Ascending aorta (tissue), 2 donors: ENCODE measurements at regions not wholly inside any gene's neighbourhood (a gene's known extent, or its start where the extent isn't known, plus 50 kb on each side); places are given as distances from the start of the nearest gene placed in this dataset.

Source experiments
- DNase-seq, 2 donors: peaks; one replicate each; pipeline ENCODE4 v3.0.0-alpha.2; 2019; ENCODE audit warnings: low spot score in 2 of 2
- H3K27ac ChIP-seq, 2 donors: fragments of 200-600 bp; sonication (generic); one replicate each; pipeline ENCODE4 v1.5.1; 2016 to 2017; ENCODE audit warnings: mild to moderate bottlenecking in 1 of 2
- H3K27me3 ChIP-seq: fragments of 200-600 bp; sonication (generic); one replicate; pipeline ENCODE4 v1.5.1; 2017
- H3K36me3 ChIP-seq, 2 donors: fragments of 200-600 bp; sonication (generic); one replicate each; pipeline ENCODE4 v1.5.1; 2016
- H3K4me1 ChIP-seq, 2 donors: fragments of 200-600 bp; sonication (generic); one replicate each; pipeline ENCODE4 v1.5.1; 2016 to 2017; ENCODE audit warnings: mild to moderate bottlenecking in 1 of 2
- H3K4me3 ChIP-seq, 2 donors: fragments of 200-600 bp; sonication (generic); one replicate each; pipeline ENCODE4 v1.5.1; 2016 to 2017; ENCODE audit warnings: mild to moderate bottlenecking in 1 of 2
- H3K9me3 ChIP-seq, 2 donors: fragments of 200-600 bp; sonication (generic); one replicate each; pipeline ENCODE4 v1.5.1; 2016
- intact Hi-C: fragments of 100-400 bp; cut with DNase I; formaldehyde crosslinking; loops from one replicate; pipeline ENCODE4 v1.15.1; 2023
- TF ChIP-seq, protein P1 (sequence below), 3 experiments: fragments of 200-600 bp in 2 of 3; fragments of 450-650 bp in 1 of 3; sonication (generic) in 2 of 3; IDR thresholded peaks; one replicate each; pipeline ENCODE4 v1.5.1; 2016 to 2019; ENCODE audit warnings: antibody characterized with exemption in 3 of 3, mild to moderate bottlenecking in 1 of 3, moderate library complexity in 1 of 3

GRCh38 chr10:91076991-91077548 is 143.4 kb upstream of the PCGF5 start:
- Histone ChIP-seq H3K36me3 (no peaks in the 10 kb centered on the region), H3K27me3 (no peaks in the 10 kb centered on the region), H3K9me3 (no peaks in the 10 kb centered on the region), H3K4me3 (peak overlapping the region in 1 of 2 donors; percentile 34), H3K27ac (peak overlapping the region; percentile 83 to 93), H3K4me1 (peaks cover 11 to 24% of the 10 kb centered on the region in 2 donors)
- intact Hi-C loops: loop anchor here (2.0 to 5.0 kb wide), 2 partner anchors 70 to 86 kb away; no protein-coding TSS in a partner anchor
- TF ChIP-seq, protein P1, sequence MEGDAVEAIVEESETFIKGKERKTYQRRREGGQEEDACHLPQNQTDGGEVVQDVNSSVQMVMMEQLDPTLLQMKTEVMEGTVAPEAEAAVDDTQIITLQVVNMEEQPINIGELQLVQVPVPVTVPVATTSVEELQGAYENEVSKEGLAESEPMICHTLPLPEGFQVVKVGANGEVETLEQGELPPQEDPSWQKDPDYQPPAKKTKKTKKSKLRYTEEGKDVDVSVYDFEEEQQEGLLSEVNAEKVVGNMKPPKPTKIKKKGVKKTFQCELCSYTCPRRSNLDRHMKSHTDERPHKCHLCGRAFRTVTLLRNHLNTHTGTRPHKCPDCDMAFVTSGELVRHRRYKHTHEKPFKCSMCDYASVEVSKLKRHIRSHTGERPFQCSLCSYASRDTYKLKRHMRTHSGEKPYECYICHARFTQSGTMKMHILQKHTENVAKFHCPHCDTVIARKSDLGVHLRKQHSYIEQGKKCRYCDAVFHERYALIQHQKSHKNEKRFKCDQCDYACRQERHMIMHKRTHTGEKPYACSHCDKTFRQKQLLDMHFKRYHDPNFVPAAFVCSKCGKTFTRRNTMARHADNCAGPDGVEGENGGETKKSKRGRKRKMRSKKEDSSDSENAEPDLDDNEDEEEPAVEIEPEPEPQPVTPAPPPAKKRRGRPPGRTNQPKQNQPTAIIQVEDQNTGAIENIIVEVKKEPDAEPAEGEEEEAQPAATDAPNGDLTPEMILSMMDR (IDR thresholded peaks at IDR 0.05): no peak
- DNase-seq: no peak

GRCh38 chr10:91077549-91078071 is 142.9 kb upstream of the PCGF5 start:
- Histone ChIP-seq H3K9me3 (no peaks in the 10 kb centered on the region), H3K27me3 (no peaks in the 10 kb centered on the region), H3K4me3 (peak overlapping the region in 1 of 2 donors; percentile 34), H3K36me3 (no peaks in the 10 kb centered on the region), H3K4me1 (peaks cover 11 to 24% of the 10 kb centered on the region in 2 donors), H3K27ac (peak overlapping the region; percentile 83 to 93)
- peak in 1 of 2 donors; percentile 94 for DNase-seq
- intact Hi-C loops: loop anchor here (2.0 to 5.0 kb wide), 2 partner anchors 70 to 85 kb away; no protein-coding TSS in a partner anchor
- TF ChIP-seq, protein P1 (IDR thresholded peaks at IDR 0.05): no peak

DNA sequence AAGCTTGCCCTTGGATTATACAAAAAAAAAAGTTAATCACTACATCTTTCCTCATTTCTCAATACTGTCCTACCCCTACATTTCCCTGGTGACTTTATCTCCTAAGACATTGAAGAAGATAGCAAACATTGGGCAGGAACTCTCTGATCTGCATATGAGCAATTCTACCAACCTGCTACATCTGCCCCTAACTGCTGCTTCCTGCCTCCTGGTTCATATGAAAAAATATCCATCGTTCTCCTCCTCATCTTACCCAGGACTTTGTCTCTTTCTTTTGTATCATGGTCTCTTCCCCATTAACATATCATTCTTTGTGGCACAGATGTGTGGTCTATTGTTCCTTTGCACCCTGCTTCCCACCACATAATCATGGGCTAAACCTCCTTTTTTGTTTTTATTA is 139.7 kb upstream of the PCGF5 start:
- intact Hi-C loops: no loop called here
- Histone ChIP-seq H3K4me3 (no peak overlapping the region), H3K27ac (peak overlapping the region in 1 of 2 donors; percentile 11), H3K27me3 (no peaks in the 10 kb centered on the region), H3K9me3 (peaks cover 0 to 5% of the 10 kb centered on the region in 2 donors), H3K36me3 (no peaks in the 10 kb centered on the region), H3K4me1 (peaks cover 11 to 24% of the 10 kb centered on the region in 2 donors)
- no peak for DNase-seq
- TF ChIP-seq, protein P1 (IDR thresholded peaks at IDR 0.05): no peak

GRCh38 chr10:91082447-91082846 is 138.0 kb upstream of the PCGF5 start:
- Histone ChIP-seq H3K27ac (peak overlapping the region in 1 of 2 donors; percentile 16), H3K4me3 (no peak overlapping the region), H3K27me3 (no peaks in the 10 kb centered on the region), H3K36me3 (no peaks in the 10 kb centered on the region), H3K4me1 (peaks cover 3 to 10% of the 10 kb centered on the region in 2 donors), H3K9me3 (peaks cover 0 to 5% of the 10 kb centered on the region in 2 donors)
- no peak for DNase-seq
- intact Hi-C loops: no loop called here
- TF ChIP-seq, protein P1 (IDR thresholded peaks at IDR 0.05): no peak

GRCh38 chr10:91088300-91089140 is 131.9 kb upstream of the PCGF5 start:
- H3K36me3 ChIP-seq: no peaks in the 10 kb centered on the region
- peak overlapping the region; percentile 72 to 73 for H3K27ac ChIP-seq
- H3K27me3 ChIP-seq: no peaks in the 10 kb centered on the region
- DNase-seq: no peak
- intact Hi-C loops: no loop called here
- H3K4me1 ChIP-seq: peaks cover 6 to 25% of the 10 kb centered on the region in 2 donors
- TF ChIP-seq, protein P1 (IDR thresholded peaks at IDR 0.05): no peak
- peaks cover 8 to 13% of the 10 kb centered on the region in 2 donors for H3K9me3 ChIP-seq
- H3K4me3 ChIP-seq: no peak overlapping the region
